HepG2 (cell line): ENCODE measurements at regions not wholly inside any gene's neighbourhood (a gene's known extent, or its start where the extent isn't known, plus 50 kb on each side); places are given as distances from the start of the nearest gene placed in this dataset.

Source experiments
- ATAC-seq: fragments of 200-7000 bp; cut with Tn5 transposase; 3 replicates; pipeline ENCODE4 v1.9.1; 2020; ENCODE audit warnings: mild to moderate bottlenecking, moderate library complexity
- BruUV-seq: library from RNA; stranded (reverse); fragments of 400-500 nt; replicated peaks from 2 replicates; lab custom pipeline; 2021; lab: Mats Ljungman, UMichigan
- CTCF ChIA-PET: fragments of 300-600 bp; formaldehyde crosslinking; extraction: SDS; loops from one replicate; lab custom pipeline; 2021; ENCODE audit warnings: low total read pairs, inconsistent platforms, low intra/inter-chr PET ratio; lab: Yijun Ruan, JAX
- POLR2A ChIA-PET: fragments of 350-600 bp; sonication (Branson Sonifier 250); formaldehyde crosslinking; loops from one replicate; lab custom pipeline; 2020; ENCODE audit warnings: antibody characterized with exemption, inconsistent platforms; lab: Yijun Ruan, JAX
- DNase-seq: peaks from one replicate; pipeline ENCODE4 v3.0.0-alpha.2; 2015; ENCODE audit warnings: low spot score
- FAIRE-seq: peaks from 3 replicates; lab custom pipeline; 2011; peaks lifted over from hg19 to GRCh38; lab: Jason Lieb, UNC
- H2AFZ ChIP-seq: one replicate; pipeline ENCODE4 v1.6.1; 2011; ENCODE audit warnings: low read length, inconsistent platforms
- H3K27ac ChIP-seq: fragments of 300-600 bp; 3 replicates; pipeline ENCODE4 v1.8.0; 2011; ENCODE audit warnings: mixed run types, mild to moderate bottlenecking, mixed read lengths, low read length, inconsistent platforms; ENCODE audit not compliant: insufficient read depth; ENCODE audit errors: extremely low read length
- H3K27me3 ChIP-seq, 2 experiments: fragments of 200-600 bp in 1 of 2; 2 replicates in 1 of 2; 3 replicates in 1 of 2; pipeline versions ENCODE4 v1.6.0 to v1.8.0; 2011; ENCODE audit warnings: low read length in 2 of 2, mild to moderate bottlenecking in 2 of 2, moderate library complexity in 2 of 2, inconsistent platforms in 1 of 2; ENCODE audit not compliant: insufficient read depth in 2 of 2, control insufficient read depth in 1 of 2
- H3K36me3 ChIP-seq, 2 experiments: fragments of 200-600 bp in 1 of 2; replicated peaks in 1 of 2; 2 replicates in 1 of 2; 3 replicates in 1 of 2; pipeline versions ENCODE4 v1.5.1 to v1.8.0; 2011; ENCODE audit warnings: low read length in 2 of 2, inconsistent platforms in 1 of 2; ENCODE audit not compliant: insufficient read depth in 2 of 2, control insufficient read depth in 1 of 2
- H3K4me1 ChIP-seq: 2 replicates; pipeline ENCODE4 v1.5.1; 2012; ENCODE audit warnings: low read length, inconsistent platforms; ENCODE audit not compliant: insufficient read depth
- H3K4me2 ChIP-seq: 2 replicates; pipeline ENCODE4 v1.6.0; 2011; ENCODE audit warnings: low read depth, low read length, inconsistent platforms
- H3K4me3 ChIP-seq, 3 experiments: fragments of 200-600 bp in 1 of 3; sonication (generic), shearing (Covaris generic) in 1 of 3; replicated peaks in 1 of 3; 2 replicates each; pipeline ENCODE4 v1.5.1; 2011 to 2016; ENCODE audit warnings: low read length in 3 of 3, inconsistent platforms in 2 of 3, low read depth in 2 of 3, mild to moderate bottlenecking in 2 of 3, control low read depth in 1 of 3, mixed read lengths in 1 of 3; ENCODE audit not compliant: insufficient read depth in 1 of 3
- H3K79me2 ChIP-seq: one replicate; pipeline ENCODE4 v1.6.1; 2011; ENCODE audit warnings: low read length, inconsistent platforms; ENCODE audit not compliant: insufficient read depth
- H3K9ac ChIP-seq: 2 replicates; pipeline ENCODE4 v1.6.0; 2011; ENCODE audit warnings: mild to moderate bottlenecking, low read depth, low read length, inconsistent platforms; ENCODE audit not compliant: insufficient read depth
- H3K9me3 ChIP-seq: 2 replicates; pipeline ENCODE4 v1.5.1; 2012; ENCODE audit warnings: mild to moderate bottlenecking, low read length
- H4K20me1 ChIP-seq: 2 replicates; pipeline ENCODE4 v1.6.0; 2011; ENCODE audit warnings: inconsistent platforms, mild to moderate bottlenecking, low read length, moderate library complexity; ENCODE audit not compliant: insufficient read depth
- ATF7 ChIP-seq, 2 experiments: fragments of 450-650 bp in 1 of 2; sonication (generic) in 1 of 2; formaldehyde crosslinking in 1 of 2; IDR thresholded peaks; 2 replicates each; pipeline versions ENCODE4 v1.4.0 to v1.6.1; 2016 to 2020; ENCODE audit warnings: antibody characterized with exemption in 1 of 2, mild to moderate bottlenecking in 1 of 2, missing genetic modification reagents in 1 of 2
- KMT2A ChIP-seq: sonication (generic); formaldehyde crosslinking; IDR thresholded peaks from 2 replicates; pipeline ENCODE4 v1.4.0; 2020; ENCODE audit warnings: missing genetic modification reagents
- NFKB2 ChIP-seq: sonication (generic); formaldehyde crosslinking; IDR thresholded peaks from 2 replicates; pipeline ENCODE4 v1.4.0; 2020; ENCODE audit warnings: missing genetic modification reagents, borderline replicate concordance
- ZBTB7A ChIP-seq: sonication (generic); formaldehyde crosslinking; IDR thresholded peaks from 2 replicates; pipeline ENCODE4 v1.8.0; 2022; ENCODE audit warnings: mild to moderate bottlenecking, missing genetic modification reagents
- ZNF318 ChIP-seq: sonication (generic); formaldehyde crosslinking; IDR thresholded peaks from 2 replicates; pipeline ENCODE4 v1.4.0; 2020; ENCODE audit warnings: mild to moderate bottlenecking, missing genetic modification reagents
- ZNF354B ChIP-seq: sonication (generic); formaldehyde crosslinking; IDR thresholded peaks from 2 replicates; pipeline ENCODE4 v1.8.0; 2022; ENCODE audit warnings: mild to moderate bottlenecking, missing genetic modification reagents
- WGBS: methylation state at CpG from one replicate; pipeline ENCODE4 v1.1.6; 2017; ENCODE audit warnings: low lambda C conversion rate; 5-methylcytosine and 5-hydroxymethylcytosine counted together
- in situ Hi-C: cut with HindIII; loops from 2 replicates; pipeline ENCODE4 v1.10.0; 2017; ENCODE audit warnings: low pct_unique_long_range_greater_than_20kb; ENCODE audit not compliant: extremely low pct_ligation_motif_present
- intact Hi-C: fragments of 100-400 bp; cut with micrococcal nuclease; formaldehyde crosslinking; loops from one replicate; pipeline ENCODE4 v1.10.0; 2022; ENCODE audit not compliant: unreplicated experiment

- TF ChIP-seq ZNF318 (CRISPR knock-in tag) (no peak), ZBTB7A (CRISPR knock-in tag) (no peak)
These were observed 58.5 kb upstream of the EXOC6 start (continued) for GRCh38 chr10:92789786-92790185.

GRCh38 chr10:92790440-92790839 lies 57.9 kb upstream of the EXOC6 start:
- Histone ChIP-seq H4K20me1 (no peaks in the 10 kb centered on the region), H3K9me3 (no peaks in the 10 kb centered on the region), H3K4me2 (no peak overlapping the region), H3K27ac (no peak overlapping the region), H3K9ac (no peak overlapping the region), H3K36me3 (no peaks in the 10 kb centered on the region), H2AFZ (no peak overlapping the region), H3K79me2 (no peaks in the 10 kb centered on the region), H3K4me1 (peaks cover 11% of the 10 kb centered on the region), H3K4me3 (no peak overlapping the region), H3K27me3 (peaks cover 0 to 15% of the 10 kb centered on the region in 2 experiments; a peak in 1 of 5 replicates)
- no peak for ATAC-seq
- CTCF ChIA-PET, result no interaction called here
- POLR2A ChIA-PET, result no interaction called here
- DNase-seq, result no peak
- no TSS peak for BruUV-seq
- TF ChIP-seq ATF7 (IDR thresholded peaks at IDR 0.05), result no peak
- TF ChIP-seq ATF7 (CRISPR knock-in tag; IDR thresholded peaks at IDR 0.05), result no peak
- TF ChIP-seq NFKB2, result no peak
- no peak for TF ChIP-seq KMT2A (CRISPR knock-in tag)
- TF ChIP-seq ZNF354B (CRISPR knock-in tag), result no peak
- WGBS, result 50% methylated on average over 2 of the region's 2 CpGs
- intact Hi-C loops (no loop called here), in situ Hi-C loops (no loop called here)
- no peak for FAIRE-seq
